Ovary (tissue), 7 donors: ENCODE measurements at regions not wholly inside any gene's neighbourhood (a gene's known extent, or its start where the extent isn't known, plus 50 kb on each side); places are given as distances from the start of the nearest gene placed in this dataset.

Experiments
- DNase-seq, 5 donors: peaks; one replicate each; pipeline ENCODE4 v3.0.0-alpha.2; 2019 to 2020
- H3K27ac ChIP-seq, 2 donors: fragments of 200-600 bp; one replicate each; pipeline versions ENCODE4 v1.5.1 to v1.8.0; 2019 to 2022
- H3K27me3 ChIP-seq: fragments of 200-600 bp; one replicate; pipeline ENCODE4 v1.8.0; 2022
- H3K36me3 ChIP-seq: fragments of 200-600 bp; sonication (generic); one replicate; pipeline ENCODE4 v1.5.1; 2019
- H3K4me1 ChIP-seq: one replicate; pipeline ENCODE4 v1.8.1; 2013; ENCODE audit warnings: mild to moderate bottlenecking, moderate library complexity; ENCODE audit not compliant: insufficient read depth
- H3K4me3 ChIP-seq: fragments of 200-600 bp; sonication (generic); one replicate; pipeline ENCODE4 v1.5.1; 2017
- H3K9me3 ChIP-seq, 2 donors: fragments of 200-600 bp in 1 of 2; sonication (generic) in 1 of 2; one replicate each; pipeline versions ENCODE4 v1.5.1 to v1.8.1; 2013 to 2019; ENCODE audit warnings: mild to moderate bottlenecking in 1 of 2, moderate library complexity in 1 of 2
- CTCF ChIP-seq, 3 donors: fragments of 450-650 bp in 2 of 3; fragments of 200-600 bp in 1 of 3; IDR thresholded peaks; one replicate each; pipeline versions ENCODE4 v1.5.1 to v1.8.0; 2016 to 2022; ENCODE audit warnings: antibody characterized with exemption in 3 of 3, mild to moderate bottlenecking in 1 of 3
- EP300 ChIP-seq: sonication (generic); formaldehyde crosslinking; IDR thresholded peaks from one replicate; pipeline ENCODE4 v1.6.1; 2017; ENCODE audit warnings: antibody characterized with exemption
- POLR2A ChIP-seq: fragments of 450-650 bp; IDR thresholded peaks from one replicate; pipeline ENCODE4 v1.6.1; 2017; ENCODE audit warnings: antibody characterized with exemption, mild to moderate bottlenecking, moderate library complexity
- WGBS, 3 donors: extraction: QIAGEN DNeasy Blood & Tissue Kit in 1 of 3; methylation state at CpG; one replicate each; pipeline versions ENCODE4 v1.1.5 to v1.1.7; 2013 to 2017; 5-methylcytosine and 5-hydroxymethylcytosine counted together
- intact Hi-C, 4 donors: fragments of 100-400 bp; cut with DNase I; formaldehyde crosslinking; loops; one replicate each; pipeline versions ENCODE4 v1.11.0 to v1.15.1; 2022 to 2023
- donor health status: DM: no; HTN: no; CAD: no; lungs with moderate emphysema.
- donor health status: DM: no; HTN: no; CAD: no.
- donor health status: Bipolar disorder and iron deficiency.
- donor health status: DM: no; HTN: no; CAD: no.
- donor health status: DM: yes; HTN: yes; CAD: no.

DNA sequence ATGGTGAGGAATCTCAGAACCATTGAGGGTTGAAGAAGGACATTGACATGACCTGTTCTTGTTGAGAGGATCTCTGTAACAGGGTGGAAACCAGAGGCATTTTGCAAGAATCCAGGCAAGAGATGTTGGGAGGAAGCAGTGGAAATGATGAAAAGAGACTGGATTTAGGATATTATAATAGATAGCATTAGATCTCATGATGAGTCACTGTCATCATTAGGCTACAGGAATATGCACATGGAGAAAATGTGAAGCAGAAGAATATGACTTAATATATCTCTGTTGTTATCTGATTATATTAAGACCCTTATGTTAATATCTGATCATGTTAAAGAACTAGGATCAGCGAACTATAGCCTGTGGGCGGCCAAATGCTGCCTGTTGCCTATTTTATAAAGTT, 393.0 kb upstream of the MTPN start:
- H3K27ac ChIP-seq = no peak overlapping the region
- H3K4me3 ChIP-seq = no peak overlapping the region
- H3K4me1 ChIP-seq = no peaks in the 10 kb centered on the region
- intact Hi-C loops = no loop called here
- TF ChIP-seq EP300 (no peak), POLR2A (no peak), CTCF (IDR thresholded peaks at IDR 0.05) (no peak)
- DNase-seq = no peak
- no peaks in the 10 kb centered on the region for H3K36me3 ChIP-seq
- H3K27me3 ChIP-seq = no peaks in the 10 kb centered on the region
- WGBS, 3 donors = 92 to 95% (median 93%) methylated on average over 2 of the region's 2 CpGs
- no peaks in the 10 kb centered on the region for H3K9me3 ChIP-seq

DNA sequence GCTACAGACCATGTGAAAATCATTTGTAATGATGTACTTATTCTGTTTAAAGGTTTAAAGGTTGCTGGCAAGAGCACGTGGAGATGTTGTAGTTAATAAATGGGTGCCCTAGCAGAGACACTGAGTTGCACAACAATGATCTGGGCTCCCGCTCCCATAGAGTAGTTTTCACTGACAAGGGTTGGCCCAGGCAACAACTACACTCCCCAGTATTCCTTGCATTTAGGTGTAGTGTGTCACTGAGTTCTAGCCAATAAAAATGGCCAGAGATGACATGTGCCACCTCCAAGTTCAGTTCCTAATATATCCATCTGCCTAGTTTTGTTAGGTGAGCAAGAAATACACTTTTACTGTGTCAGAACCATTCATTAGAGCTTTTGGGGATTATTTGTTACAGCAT, 392.1 kb upstream of the MTPN start:
- Histone ChIP-seq H3K27ac (no peak overlapping the region), H3K4me1 (no peaks in the 10 kb centered on the region), H3K9me3 (no peaks in the 10 kb centered on the region), H3K27me3 (no peaks in the 10 kb centered on the region), H3K36me3 (no peaks in the 10 kb centered on the region), H3K4me3 (no peak overlapping the region)
- no peak for DNase-seq
- intact Hi-C loops = no loop called here
- 83 to 84% (median 83%) methylated on average over 2 of the region's 2 CpGs for WGBS, 3 donors
- TF ChIP-seq CTCF (IDR thresholded peaks at IDR 0.05) (no peak), EP300 (no peak), POLR2A (no peak)

DNA sequence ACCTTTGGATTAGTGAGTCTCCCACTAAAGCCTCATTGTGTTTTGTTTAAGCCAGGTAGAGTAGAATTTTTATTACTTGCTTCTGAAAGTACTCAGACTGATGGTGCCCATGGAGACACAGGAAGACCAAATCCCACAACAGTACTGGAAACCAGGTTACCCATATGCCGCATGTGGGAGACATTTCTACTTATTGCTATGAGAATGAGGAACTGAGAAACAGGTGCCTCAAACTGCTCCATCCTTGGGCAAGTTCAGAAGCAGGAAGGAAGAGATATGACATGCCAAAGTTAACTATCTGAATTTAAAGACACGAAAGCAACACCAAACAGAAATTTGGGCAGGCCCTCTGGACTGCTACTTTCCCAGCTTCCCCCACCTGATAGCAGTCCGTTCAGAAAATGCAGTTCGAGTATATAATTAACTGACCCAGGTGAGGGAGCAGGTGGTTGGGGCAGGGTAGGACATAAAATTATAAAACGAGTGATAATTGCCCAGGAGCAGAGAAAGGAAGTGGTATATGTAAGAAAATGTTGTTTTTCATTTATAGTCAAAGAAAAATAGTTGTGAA, 382.3 kb upstream of the MTPN start:
- TF ChIP-seq EP300 = no peak
- TF ChIP-seq CTCF (IDR thresholded peaks at IDR 0.05) = no peak
- no peak for TF ChIP-seq POLR2A
- no peaks in the 10 kb centered on the region for H3K4me1 ChIP-seq
- H3K36me3 ChIP-seq = no peaks in the 10 kb centered on the region
- intact Hi-C loops = no loop called here
- H3K9me3 ChIP-seq = no peaks in the 10 kb centered on the region
- no peak overlapping the region for H3K27ac ChIP-seq
- DNase-seq = no peak
- 72 to 80% (median 77%) methylated on average over 5 of the region's 5 CpGs for WGBS, 3 donors
- no peaks in the 10 kb centered on the region for H3K27me3 ChIP-seq
- H3K4me3 ChIP-seq = no peak overlapping the region

- WGBS, 3 donors = 27 to 35% (median 30%) methylated on average over 2 of the region's 2 CpGs
- intact Hi-C loops = no loop called here
- Histone ChIP-seq H3K4me3 (no peak overlapping the region), H3K27me3 (no peaks in the 10 kb centered on the region), H3K4me1 (no peaks in the 10 kb centered on the region), H3K36me3 (no peaks in the 10 kb centered on the region), H3K9me3 (no peaks in the 10 kb centered on the region), H3K27ac (no peak overlapping the region)
- no peak for DNase-seq
- TF ChIP-seq POLR2A (no peak), CTCF (IDR thresholded peaks at IDR 0.05) (no peak), EP300 (no peak)
Measured at GRCh38 chr7:136353287-136353686, 376.1 kb upstream of the MTPN start.
